Stimulated activated effector memory CD8-positive, alpha-beta T cell treated with anti-CD3 and anti-CD28 coated beads, Interleukin-12 subunit alpha, Interleukin-12 subunit beta, amount 100 ng/mL, for 72 hours (primary cell): ENCODE measurements at regions not wholly inside any gene's neighbourhood (a gene's known extent, or its start where the extent isn't known, plus 50 kb on each side); places are given as distances from the start of the nearest gene placed in this dataset.

Source experiments
- ATAC-seq: fragments of 150-1000 bp; cut with Tn5 transposase; 2 replicates; pipeline ENCODE4 v1.10.0; 2021
- DNase-seq, 2 donors: peaks; one replicate each; pipeline ENCODE4 v3.0.0; 2021 to 2022; ENCODE audit warnings: low spot score in 2 of 2
- H3K27ac Mint-ChIP-seq: one replicate; pipeline ENCODE4 v1.8.0; 2022; ENCODE audit warnings: mild to moderate bottlenecking, mixed read lengths
- H3K36me3 Mint-ChIP-seq: one replicate; pipeline ENCODE4 v1.8.0; 2022; ENCODE audit warnings: mild to moderate bottlenecking, mixed read lengths
- H3K4me1 Mint-ChIP-seq: one replicate; pipeline ENCODE4 v1.8.0; 2022; ENCODE audit warnings: mixed read lengths
- H3K4me3 Mint-ChIP-seq: one replicate; pipeline ENCODE4 v1.8.0; 2022; ENCODE audit warnings: mild to moderate bottlenecking, mixed read lengths
- H3K9me3 Mint-ChIP-seq: one replicate; pipeline ENCODE4 v1.8.0; 2022; ENCODE audit warnings: mixed read lengths

DNA sequence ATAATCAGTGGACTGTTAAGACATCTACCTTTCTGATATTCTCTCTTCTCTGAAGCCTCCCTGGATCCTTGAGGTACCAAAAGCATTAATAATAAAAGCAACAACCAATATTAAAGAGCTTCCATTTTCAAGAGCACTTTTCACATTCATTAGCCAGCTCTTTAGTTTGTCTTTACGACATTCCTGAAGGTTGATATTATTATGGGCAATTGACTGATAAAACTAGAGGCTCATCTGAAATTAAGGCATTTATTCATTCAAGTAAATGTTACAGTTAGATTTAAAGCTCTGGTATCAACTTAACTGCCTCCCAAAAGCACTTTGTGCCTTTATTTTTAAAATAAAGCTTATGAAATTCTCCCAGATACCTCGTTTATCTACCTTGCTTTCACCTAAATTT lies 199.6 kb downstream of the PLK2 start:
- Mint-ChIP-seq H3K9me3 (peaks cover 2% of the 10 kb centered on the region), H3K36me3 (no peaks in the 10 kb centered on the region), H3K4me1 (no peaks in the 10 kb centered on the region), H3K27ac (no peak overlapping the region), H3K4me3 (no peak overlapping the region)
- ATAC-seq (no peak), DNase-seq (no peak)

DNA sequence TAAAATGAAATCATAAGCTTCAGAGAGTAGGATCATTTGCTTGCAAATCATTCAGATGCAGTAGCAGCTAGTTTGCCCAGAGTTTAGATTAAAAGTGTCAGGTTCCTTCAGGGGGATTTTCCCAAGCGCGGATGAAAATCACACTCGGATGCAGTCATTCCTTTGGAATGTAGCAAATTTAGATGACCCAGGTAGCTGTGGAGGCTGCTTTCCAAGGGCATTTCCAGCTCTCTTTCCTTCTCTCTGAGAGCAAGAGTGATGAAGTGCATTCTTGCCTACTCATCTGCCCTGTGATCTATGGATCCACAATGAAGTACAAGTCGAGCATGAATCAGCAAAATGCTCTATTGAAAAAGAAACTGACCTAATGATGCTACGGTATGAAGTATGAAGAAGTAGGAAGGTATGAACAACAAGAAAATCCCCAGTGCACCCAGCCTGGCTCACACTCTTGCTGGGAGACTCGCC lies 200.2 kb downstream of the PLK2 start:
- H3K27ac Mint-ChIP-seq, result no peak overlapping the region
- H3K36me3 Mint-ChIP-seq, result no peaks in the 10 kb centered on the region
- DNase-seq (no peak), ATAC-seq (no peak)
- no peaks in the 10 kb centered on the region for H3K4me1 Mint-ChIP-seq
- H3K4me3 Mint-ChIP-seq, result no peak overlapping the region
- peaks cover 2% of the 10 kb centered on the region for H3K9me3 Mint-ChIP-seq

DNA sequence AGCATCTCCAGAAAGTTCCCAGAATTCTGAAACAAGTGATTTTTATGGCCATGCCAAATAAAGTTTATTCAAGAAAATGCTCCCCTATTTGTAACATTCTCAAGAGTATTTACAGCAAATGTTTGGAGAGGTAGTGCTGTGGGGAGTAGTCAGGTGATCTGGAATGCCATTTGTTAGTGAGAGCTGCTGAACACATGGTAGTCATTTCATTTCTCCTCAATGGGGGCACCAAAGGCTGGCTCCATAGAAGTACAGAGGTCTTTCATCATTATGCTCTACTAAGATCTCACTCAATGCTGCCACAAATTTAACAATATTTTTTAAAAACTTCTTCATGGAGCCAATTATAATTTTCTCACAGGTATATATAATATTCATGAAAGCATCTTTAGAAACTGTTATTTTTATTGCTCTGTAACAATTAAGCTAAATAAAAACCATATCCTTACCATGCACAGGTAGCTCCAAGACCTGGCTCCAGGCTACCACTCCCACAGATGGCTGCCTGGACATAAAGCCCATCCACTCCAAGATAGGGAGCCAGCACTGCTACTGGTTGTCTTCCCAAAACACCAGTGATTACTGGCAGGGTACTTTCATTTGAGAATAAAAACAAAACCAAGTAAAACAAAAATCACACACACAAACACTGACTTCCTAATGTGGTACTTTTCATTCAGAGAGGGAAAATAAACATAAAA lies 200.8 kb downstream of the PLK2 start:
- DNase-seq (no peak), ATAC-seq (no peak)
- Mint-ChIP-seq H3K4me3 (no peak overlapping the region), H3K9me3 (peaks cover 2% of the 10 kb centered on the region), H3K36me3 (no peaks in the 10 kb centered on the region), H3K27ac (no peak overlapping the region), H3K4me1 (no peaks in the 10 kb centered on the region)

DNA sequence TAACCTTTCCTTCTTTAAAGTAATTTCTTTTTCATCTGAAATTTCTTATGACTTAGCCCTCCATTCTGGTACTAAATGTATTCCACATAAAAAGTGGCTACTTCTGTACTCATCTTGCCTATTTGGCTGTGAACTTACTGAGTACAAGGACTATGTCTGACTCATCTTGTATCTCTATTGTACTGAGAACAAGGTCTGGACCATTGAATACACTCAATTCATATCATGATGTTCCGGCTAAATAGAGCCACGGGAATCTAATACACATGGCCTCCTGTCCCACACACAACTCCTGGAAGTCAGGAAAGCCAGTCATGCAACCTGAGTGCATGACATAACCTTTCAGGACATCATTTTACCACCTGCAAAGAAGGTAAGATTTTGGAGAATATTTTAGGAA lies 203.9 kb downstream of the PLK2 start:
- Mint-ChIP-seq H3K4me1 (no peaks in the 10 kb centered on the region), H3K9me3 (peaks cover 4% of the 10 kb centered on the region), H3K36me3 (no peaks in the 10 kb centered on the region), H3K27ac (no peak overlapping the region), H3K4me3 (no peak overlapping the region)
- ATAC-seq (no peak), DNase-seq (no peak)

DNA sequence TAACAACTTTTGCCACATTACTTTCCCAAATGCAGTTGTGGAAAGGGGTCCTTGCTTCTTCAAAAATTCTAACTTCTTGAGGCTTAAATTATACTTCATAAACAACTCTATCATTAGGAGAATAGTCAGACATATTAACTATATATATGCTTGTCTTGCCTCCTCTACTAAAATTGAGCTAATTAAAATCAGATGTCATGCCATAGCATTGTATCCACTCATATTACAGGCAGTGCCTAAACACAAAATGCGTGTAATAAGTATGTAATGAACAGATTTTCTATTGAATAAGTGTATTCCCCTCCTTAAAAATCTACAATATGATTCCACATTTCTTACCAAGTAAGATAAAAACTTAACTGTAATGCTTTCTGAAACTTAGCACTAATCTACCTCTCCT lies 204.5 kb downstream of the PLK2 start:
- DNase-seq (no peak), ATAC-seq (no peak)
- H3K36me3 Mint-ChIP-seq, result no peaks in the 10 kb centered on the region
- peaks cover 6% of the 10 kb centered on the region for H3K9me3 Mint-ChIP-seq
- H3K27ac Mint-ChIP-seq, result no peak overlapping the region
- no peak overlapping the region for H3K4me3 Mint-ChIP-seq
- H3K4me1 Mint-ChIP-seq, result no peaks in the 10 kb centered on the region

DNA sequence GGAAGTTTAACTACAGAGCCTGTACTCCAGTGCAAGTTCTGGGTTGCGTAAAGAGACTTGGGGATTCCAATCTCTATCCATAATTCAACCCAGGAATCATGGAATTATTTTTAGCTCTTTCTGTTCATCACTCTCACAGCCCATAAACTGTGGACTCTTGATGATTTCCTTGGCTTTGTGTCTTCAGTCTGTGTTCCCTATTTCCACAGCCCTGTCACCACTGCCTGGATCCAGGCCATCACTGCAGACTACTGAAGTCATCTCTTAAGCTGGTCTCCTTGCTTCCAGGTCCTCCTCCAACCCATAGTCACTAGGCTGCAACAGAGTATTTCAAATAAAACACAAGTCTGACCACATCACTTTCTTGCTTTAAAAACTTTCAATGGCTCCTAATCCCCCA lies 211.7 kb downstream of the PLK2 start:
- Mint-ChIP-seq H3K4me1 (no peaks in the 10 kb centered on the region), H3K27ac (no peak overlapping the region), H3K36me3 (no peaks in the 10 kb centered on the region), H3K9me3 (peaks cover 12% of the 10 kb centered on the region), H3K4me3 (no peak overlapping the region)
- ATAC-seq (no peak), DNase-seq (no peak)

DNA sequence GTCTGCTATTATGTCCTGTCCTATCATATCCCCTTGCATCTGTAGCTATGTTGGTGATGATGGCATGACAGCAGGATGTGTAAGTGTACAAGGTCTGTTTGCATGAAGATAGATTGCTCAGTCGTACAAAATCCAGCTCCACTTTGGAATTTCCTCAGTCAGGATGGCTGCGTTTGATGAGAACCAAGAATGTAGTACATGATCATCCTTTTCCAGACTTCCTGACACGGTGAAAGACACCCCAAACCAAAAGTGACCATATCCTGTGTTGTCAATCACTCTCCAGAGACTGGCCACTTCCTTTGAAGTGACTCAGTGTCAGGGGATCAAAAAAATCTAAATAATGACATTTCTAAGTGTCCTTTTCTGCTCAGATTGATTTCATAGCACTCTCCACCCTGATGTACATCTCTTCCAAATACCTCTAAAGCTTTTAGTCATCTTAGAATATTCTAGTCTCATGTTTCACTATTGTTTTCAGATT lies 213.4 kb downstream of the PLK2 start:
- DNase-seq, result no peak
- ATAC-seq, result no peak
- Mint-ChIP-seq H3K4me3 (no peak overlapping the region), H3K27ac (no peak overlapping the region), H3K4me1 (no peaks in the 10 kb centered on the region), H3K36me3 (no peaks in the 10 kb centered on the region), H3K9me3 (peaks cover 9% of the 10 kb centered on the region)

DNA sequence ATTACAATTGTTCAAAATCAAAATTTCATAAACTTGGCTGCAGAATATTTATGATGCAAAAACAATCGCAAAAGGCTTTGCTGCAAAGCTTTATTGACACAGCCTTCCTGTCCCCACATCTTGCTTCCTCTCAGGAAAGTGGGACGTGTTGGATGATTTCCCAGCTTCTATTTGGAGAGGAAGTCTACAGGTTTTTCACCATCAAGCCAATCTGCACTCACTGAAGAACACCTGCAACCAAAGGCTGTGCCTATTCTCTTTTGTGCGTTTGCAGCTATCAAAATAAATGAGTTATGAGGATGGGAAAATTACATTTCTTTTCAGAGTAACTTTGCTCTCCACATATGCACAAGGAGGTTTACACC lies 214.4 kb downstream of the PLK2 start:
- Mint-ChIP-seq H3K4me3 (no peak overlapping the region), H3K36me3 (no peaks in the 10 kb centered on the region), H3K4me1 (no peaks in the 10 kb centered on the region), H3K9me3 (peaks cover 7% of the 10 kb centered on the region), H3K27ac (no peak overlapping the region)
- no peak for ATAC-seq
- no peak for DNase-seq

DNA sequence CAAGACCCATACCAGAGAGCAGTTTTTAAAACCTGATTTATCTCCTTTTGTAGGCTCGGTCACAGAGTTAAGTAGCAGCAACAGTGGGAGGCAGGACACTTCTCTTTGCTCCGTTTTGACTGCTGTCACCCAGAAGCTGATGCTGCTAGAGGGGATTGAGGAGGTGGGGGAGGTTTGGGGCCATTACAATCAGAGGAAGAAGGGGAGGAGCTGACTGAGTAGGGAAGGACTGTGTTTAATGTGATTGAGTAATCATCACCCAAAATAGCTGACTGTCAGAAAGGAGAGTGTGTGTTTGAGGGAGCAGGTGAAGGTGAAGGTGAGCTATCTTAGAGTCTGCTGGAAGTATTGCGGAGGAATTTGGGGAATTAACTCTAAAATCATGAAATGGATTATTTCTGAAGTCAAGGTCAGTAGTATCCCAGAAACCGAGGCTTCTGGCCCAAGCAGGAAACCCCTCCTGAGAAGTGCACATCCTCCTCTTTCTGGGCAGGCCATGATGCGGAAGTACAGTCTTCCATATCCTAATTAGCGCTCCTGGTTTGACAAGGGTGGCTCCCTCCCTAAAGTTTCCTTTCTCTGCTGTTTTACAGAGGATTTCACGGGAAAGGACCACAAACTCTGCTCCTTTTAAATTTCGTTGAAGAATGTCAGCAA lies 214.9 kb downstream of the PLK2 start:
- ATAC-seq (no peak), DNase-seq (no peak)
- H3K36me3 Mint-ChIP-seq, result no peaks in the 10 kb centered on the region
- no peaks in the 10 kb centered on the region for H3K4me1 Mint-ChIP-seq
- H3K27ac Mint-ChIP-seq, result no peak overlapping the region
- peaks cover 7% of the 10 kb centered on the region for H3K9me3 Mint-ChIP-seq
- H3K4me3 Mint-ChIP-seq, result no peak overlapping the region

DNA sequence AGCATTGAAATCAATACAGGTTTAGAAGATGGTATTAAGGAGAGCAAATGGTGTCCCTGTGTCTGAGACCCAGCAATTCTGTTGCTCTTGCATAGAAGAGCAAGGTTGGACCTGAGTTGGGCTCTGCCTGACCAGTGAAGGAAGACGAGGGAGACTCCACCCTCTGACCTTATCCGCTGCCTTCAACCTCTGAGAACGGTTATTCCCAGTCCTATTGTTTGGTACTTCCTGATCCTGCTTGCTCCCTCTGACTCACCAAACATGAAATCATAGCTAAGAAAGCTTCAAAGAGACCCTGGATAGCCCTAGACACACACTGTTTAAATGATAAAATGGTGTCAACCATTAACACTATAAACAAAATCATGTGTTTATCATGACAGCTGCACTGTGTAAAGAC lies 218.5 kb downstream of the PLK2 start:
- Mint-ChIP-seq H3K27ac (no peak overlapping the region), H3K4me1 (no peaks in the 10 kb centered on the region), H3K9me3 (no peaks in the 10 kb centered on the region), H3K36me3 (no peaks in the 10 kb centered on the region), H3K4me3 (no peak overlapping the region)
- DNase-seq (no peak), ATAC-seq (no peak)

DNA sequence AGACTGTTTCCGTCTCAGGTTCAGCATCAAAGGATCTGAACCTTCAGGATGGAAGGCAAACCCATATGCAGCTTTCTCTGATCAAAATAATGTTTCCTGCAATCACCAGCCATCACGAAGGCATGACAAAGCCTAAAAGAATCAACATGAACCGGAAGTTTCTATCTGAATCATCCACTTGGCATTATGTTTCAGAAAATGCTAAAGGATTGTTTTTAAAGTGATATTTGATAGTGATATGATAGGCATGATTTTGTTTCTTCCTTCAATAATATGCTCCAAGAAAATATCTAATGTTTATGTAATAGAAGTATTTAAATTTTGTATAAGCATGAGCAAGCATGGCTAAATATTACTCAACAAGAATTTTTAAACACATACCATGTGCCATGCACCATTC lies 219.6 kb downstream of the PLK2 start:
- Mint-ChIP-seq H3K4me3 (no peak overlapping the region), H3K9me3 (no peaks in the 10 kb centered on the region), H3K4me1 (no peaks in the 10 kb centered on the region), H3K27ac (no peak overlapping the region), H3K36me3 (no peaks in the 10 kb centered on the region)
- DNase-seq (no peak), ATAC-seq (no peak)

DNA sequence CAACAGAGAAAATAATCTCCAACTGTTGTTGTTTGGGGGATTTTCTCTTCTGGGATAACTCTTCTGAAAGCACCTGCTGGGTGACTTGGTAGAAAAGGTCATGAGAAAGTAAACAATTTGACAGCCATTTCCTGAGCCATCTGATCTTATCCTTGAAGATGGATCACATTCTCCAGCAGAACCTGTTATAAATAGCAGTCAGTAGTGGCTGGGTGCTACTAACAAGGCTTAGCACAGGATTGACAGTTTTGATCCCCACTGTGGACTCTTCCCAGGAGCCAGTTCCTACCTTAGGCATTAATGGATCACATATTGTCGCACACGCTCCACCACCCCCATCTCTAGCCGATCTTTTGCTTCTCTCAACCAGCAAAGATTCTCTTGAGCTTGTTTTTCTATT lies 220.2 kb downstream of the PLK2 start:
- DNase-seq (no peak), ATAC-seq (no peak)
- Mint-ChIP-seq H3K4me1 (no peaks in the 10 kb centered on the region), H3K4me3 (no peak overlapping the region), H3K36me3 (no peaks in the 10 kb centered on the region), H3K27ac (no peak overlapping the region), H3K9me3 (no peaks in the 10 kb centered on the region)

DNA sequence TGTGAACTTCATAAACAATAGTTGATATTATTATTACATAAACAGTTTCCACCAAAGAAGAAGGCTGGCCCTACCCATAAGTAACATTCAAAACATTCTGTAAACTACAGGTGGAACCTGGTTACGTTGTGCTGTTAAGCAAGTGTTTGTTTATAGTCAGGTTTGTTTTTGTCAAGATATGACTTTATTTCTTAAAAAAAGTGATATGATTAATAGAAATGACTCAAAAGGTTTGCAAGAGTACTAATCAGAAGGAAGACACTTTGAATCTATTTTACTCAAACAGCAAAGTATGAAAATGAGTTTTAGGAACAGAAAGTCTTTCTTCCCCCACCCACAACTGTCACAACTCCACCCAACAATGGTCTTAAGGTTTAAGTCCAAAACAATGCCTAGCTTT lies 220.8 kb downstream of the PLK2 start:
- no peaks in the 10 kb centered on the region for H3K9me3 Mint-ChIP-seq
- no peak for ATAC-seq
- H3K4me1 Mint-ChIP-seq, result no peaks in the 10 kb centered on the region
- H3K4me3 Mint-ChIP-seq, result no peak overlapping the region
- H3K36me3 Mint-ChIP-seq, result no peaks in the 10 kb centered on the region
- DNase-seq, result no peak
- H3K27ac Mint-ChIP-seq, result no peak overlapping the region

DNA sequence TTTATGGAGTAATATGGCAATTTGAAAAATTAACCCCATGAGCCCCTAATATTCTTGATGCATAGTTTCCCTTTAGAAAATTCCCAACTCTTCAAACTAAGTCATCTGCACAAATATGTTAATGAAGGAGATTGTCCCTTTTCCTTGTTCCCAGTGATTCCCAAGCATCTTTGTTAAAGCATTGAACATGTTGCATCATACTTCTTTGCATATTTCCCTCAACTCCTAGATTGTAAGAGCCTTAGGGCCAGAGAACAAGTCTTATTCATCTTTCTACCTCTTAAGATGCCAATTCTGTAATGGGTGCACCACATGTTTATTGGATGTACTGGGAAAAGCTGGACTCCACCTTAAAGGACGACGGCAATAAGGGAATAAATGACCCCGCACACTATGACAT lies 223.4 kb downstream of the PLK2 start:
- ATAC-seq, result no peak
- Mint-ChIP-seq H3K36me3 (no peaks in the 10 kb centered on the region), H3K4me3 (no peak overlapping the region), H3K4me1 (no peaks in the 10 kb centered on the region), H3K27ac (no peak overlapping the region), H3K9me3 (no peaks in the 10 kb centered on the region)
- DNase-seq, result no peak

DNA sequence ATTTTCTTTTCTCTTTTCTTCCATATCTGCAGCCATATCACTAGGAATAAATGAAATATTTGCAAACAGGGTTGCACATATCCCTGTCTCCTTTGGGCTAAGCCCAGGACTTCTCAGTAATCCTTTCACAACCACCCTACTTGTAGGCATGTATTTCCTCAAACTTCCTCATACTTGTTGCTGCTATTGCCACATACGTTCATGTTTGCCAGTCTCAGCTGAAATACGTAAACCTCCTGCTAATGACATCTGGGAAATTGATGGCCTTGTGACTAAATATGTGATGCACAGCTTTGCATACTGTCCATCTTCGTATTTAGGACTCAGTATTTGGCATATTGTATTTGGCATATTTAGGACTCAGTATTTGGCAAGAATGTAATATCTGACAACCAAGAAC lies 224.6 kb downstream of the PLK2 start:
- DNase-seq, result no peak

DNA sequence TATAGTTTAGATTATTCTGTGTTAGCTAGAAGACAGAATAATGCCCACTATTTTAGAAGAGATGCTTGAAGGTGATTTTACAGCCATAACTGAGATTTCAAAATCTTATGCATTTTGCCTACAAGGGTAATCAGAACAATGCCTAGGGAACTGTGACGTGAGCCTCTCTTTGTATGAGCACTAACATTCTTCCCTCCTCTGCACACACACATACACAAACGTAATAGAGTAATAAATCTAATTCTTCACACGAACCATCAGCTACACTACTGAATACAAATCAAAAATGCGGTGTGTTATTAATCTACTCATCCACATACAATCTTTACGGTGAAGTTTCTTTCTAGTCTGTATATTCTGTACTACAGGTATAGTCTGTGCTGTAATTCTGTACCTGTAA lies 227.8 kb downstream of the PLK2 start:
- H3K9me3 Mint-ChIP-seq, result peaks cover 3% of the 10 kb centered on the region
- DNase-seq, result no peak

More for the DNA sequence above, 224.6 kb downstream of the PLK2 start:
- no peak for ATAC-seq
- H3K4me1 Mint-ChIP-seq, result no peaks in the 10 kb centered on the region
- H3K4me3 Mint-ChIP-seq, result no peak overlapping the region
- no peaks in the 10 kb centered on the region for H3K9me3 Mint-ChIP-seq
- no peak overlapping the region for H3K27ac Mint-ChIP-seq
- no peaks in the 10 kb centered on the region for H3K36me3 Mint-ChIP-seq

More for the DNA sequence above, 227.8 kb downstream of the PLK2 start:
- Mint-ChIP-seq H3K4me1 (no peaks in the 10 kb centered on the region), H3K4me3 (no peak overlapping the region), H3K27ac (no peak overlapping the region), H3K36me3 (no peaks in the 10 kb centered on the region)
- no peak for ATAC-seq
